ENCODE measurements at regions not wholly inside any gene's neighbourhood (a gene's known extent, or its start where the extent isn't known, plus 50 kb on each side); places are given as distances from the start of the nearest gene placed in this dataset.

DNA sequence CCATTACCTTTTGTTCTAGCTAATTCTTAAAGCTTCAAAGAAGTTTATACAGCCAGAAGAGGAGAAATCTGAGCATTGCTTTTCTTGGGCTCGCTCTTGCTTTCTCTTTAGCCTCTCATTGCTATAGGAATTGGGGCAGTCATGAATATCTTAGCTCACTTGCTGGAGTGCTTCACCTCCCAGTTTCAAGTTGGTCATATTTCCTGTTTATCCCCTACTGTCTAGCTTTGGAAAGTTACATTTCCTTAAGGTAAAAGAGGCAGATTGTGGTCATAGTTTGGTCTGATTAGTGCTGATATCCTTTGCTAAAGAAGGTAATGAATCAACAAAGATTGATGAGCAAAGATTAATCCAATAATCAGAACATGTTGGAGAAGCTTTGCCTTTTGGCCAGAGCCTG lies 77.7 kb upstream of the GLI3 start:
- DNase-seq (ENCODE audit: low spot score), result no peak
- intact Hi-C loops (cut with DNase I), result no loop called here
- ATAC-seq, result no peak

DNA sequence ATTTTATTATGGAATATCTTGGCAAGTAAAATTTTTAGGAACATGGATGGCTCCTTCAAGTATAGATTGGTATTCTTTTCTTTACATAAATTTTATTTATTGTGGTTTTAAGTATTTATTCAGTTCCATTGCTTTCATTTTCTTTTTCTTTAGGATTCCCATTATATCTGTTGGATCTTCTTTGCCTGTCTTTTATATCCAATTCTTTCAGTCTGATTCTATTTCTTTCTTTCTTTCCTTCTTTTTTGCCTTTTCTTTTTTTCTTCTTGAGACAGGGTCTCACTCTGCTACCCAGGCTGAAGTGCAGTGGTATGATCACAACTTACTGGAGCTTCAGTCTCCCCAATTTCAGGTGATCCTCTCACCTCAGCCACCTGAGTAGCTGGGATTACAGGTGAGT lies 74.2 kb upstream of the GLI3 start:
- ATAC-seq, result no peak
- DNase-seq (ENCODE audit: low spot score), result no peak
- intact Hi-C loops (cut with DNase I), result no loop called here

DNA sequence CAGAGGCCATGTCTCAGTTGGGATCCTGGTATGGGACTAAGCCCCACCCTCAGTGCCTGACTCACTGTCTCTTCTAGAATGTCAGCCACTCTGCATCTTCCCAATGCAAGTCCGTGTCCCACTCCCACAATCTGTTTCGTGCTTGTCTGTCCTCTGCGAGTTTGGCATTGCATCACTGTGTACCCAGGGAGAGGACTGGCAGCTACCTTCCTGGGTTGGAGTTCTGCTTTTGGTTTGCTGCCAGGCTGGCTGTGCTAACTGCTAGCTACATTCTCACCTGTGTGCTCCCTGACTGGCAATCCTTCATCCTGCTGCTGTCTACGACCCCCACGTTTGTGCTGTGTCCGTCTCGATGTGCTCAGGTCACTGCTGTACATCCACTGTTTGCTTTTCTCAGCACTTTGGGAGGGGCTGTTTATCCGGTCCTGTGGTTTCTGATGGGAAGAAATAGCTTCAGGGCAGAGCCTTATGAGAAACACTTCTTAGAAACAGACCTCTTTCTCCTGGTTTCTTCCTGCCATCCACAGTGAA lies 56.0 kb upstream of the GLI3 start:
- intact Hi-C loops (cut with DNase I), result no loop called here
- ATAC-seq (no peak), DNase-seq (ENCODE audit: low spot score) (no peak)

DNA sequence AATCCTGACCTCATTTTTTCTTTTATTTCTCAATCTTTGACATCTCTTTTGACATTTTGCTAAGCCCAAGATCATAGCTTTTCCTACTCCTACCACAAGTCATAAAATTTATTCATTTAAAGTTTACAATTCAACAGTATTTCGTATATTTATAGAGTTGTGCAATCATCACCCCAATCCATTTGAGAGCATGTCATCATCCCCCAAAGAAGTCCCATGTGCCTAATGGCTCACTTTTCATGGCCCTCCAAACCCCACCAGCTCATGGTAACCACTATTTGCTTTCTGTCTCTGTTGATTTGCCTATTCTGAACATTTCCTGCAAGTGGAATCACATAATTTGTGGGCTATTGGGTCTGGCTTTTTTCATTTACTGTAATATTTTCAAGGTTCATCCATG lies 52.5 kb upstream of the GLI3 start:
- intact Hi-C loops (cut with DNase I), result no loop called here
- DNase-seq (ENCODE audit: low spot score), result no peak
- no peak for ATAC-seq

Measured in sciatic nerve (tissue), 2 donors.